SHP77 treated with DMSO at 0.1 percent for 48 hours (cell line): ENCODE measurements at regions not wholly inside any gene's neighbourhood (a gene's known extent, or its start where the extent isn't known, plus 50 kb on each side); places are given as distances from the start of the nearest gene placed in this dataset.
"Not testable (repeated sequence)": the region's sequence is repeated elsewhere in the genome, so short reads cannot be mapped to it uniquely, and the experiment has no call there.

Source experiments
- DNase-seq: peaks from one replicate; lab custom pipeline; 2025; lab: John Stamatoyannopoulos, UW

GRCh38 chr21:23982546-23982945, 1624.7 kb downstream of the MRPL39 start:
- DNase-seq, result no peak

- DNase-seq, result no peak
Measured at GRCh38 chr21:23977971-23978370, 1629.3 kb downstream of the MRPL39 start.

GRCh38 chr21:23968722-23969647, 1638.3 kb downstream of the MRPL39 start:
- peak; percentile 89 for DNase-seq

GRCh38 chr21:23968008-23968407, 1639.3 kb downstream of the MRPL39 start:
- no peak for DNase-seq

GRCh38 chr21:23963454-23963853, 1643.8 kb downstream of the MRPL39 start:
- peak; percentile 50 for DNase-seq

GRCh38 chr21:23960769-23961168, 1646.5 kb downstream of the MRPL39 start:
- DNase-seq, result no peak

GRCh38 chr21:23955135-23955843, 1652.0 kb downstream of the MRPL39 start:
- no peak for DNase-seq

- DNase-seq, result no peak
Measured at GRCh38 chr21:23952269-23952668, 1655.0 kb downstream of the MRPL39 start.

GRCh38 chr21:23951251-23951650, 1656.0 kb downstream of the MRPL39 start:
- DNase-seq, result no peak

GRCh38 chr21:23950344-23950743, 1656.9 kb downstream of the MRPL39 start:
- DNase-seq, result no peak

- DNase-seq, result no peak
Measured at GRCh38 chr21:23949493-23949892, 1657.8 kb downstream of the MRPL39 start.

- DNase-seq, result no peak
Measured at GRCh38 chr21:23939369-23940065, 1667.8 kb downstream of the MRPL39 start.

GRCh38 chr21:23936991-23937390, 1670.3 kb downstream of the MRPL39 start:
- DNase-seq, result no peak

GRCh38 chr21:23936224-23936623, 1671.1 kb downstream of the MRPL39 start:
- DNase-seq, result no peak

GRCh38 chr21:23930565-23930964, 1676.7 kb downstream of the MRPL39 start:
- DNase-seq, result no peak

GRCh38 chr21:23926430-23926829, 1680.9 kb downstream of the MRPL39 start:
- DNase-seq, result not testable (repeated sequence)

- no peak for DNase-seq
Measured at GRCh38 chr21:23921670-23922418, 1685.4 kb downstream of the MRPL39 start.

GRCh38 chr21:23900727-23901126, 1706.6 kb downstream of the MRPL39 start:
- DNase-seq, result no peak

- DNase-seq, result no peak
Measured at GRCh38 chr21:23899561-23899960, 1707.7 kb downstream of the MRPL39 start.

GRCh38 chr21:23890652-23891051, 1716.6 kb downstream of the MRPL39 start:
- no peak for DNase-seq

- DNase-seq, result no peak
Measured at GRCh38 chr21:23887725-23888306, 1719.5 kb downstream of the MRPL39 start.
